Adrenal gland (tissue), 5 donors: ENCODE measurements at regions not wholly inside any gene's neighbourhood (a gene's known extent, or its start where the extent isn't known, plus 50 kb on each side); places are given as distances from the start of the nearest gene placed in this dataset.

Source experiments
- POLR2A ChIP-seq, 2 donors: fragments of 450-650 bp; IDR thresholded peaks; one replicate each; pipeline ENCODE4 v1.6.1; 2017; ENCODE audit warnings: antibody characterized with exemption in 2 of 2, mild to moderate bottlenecking in 2 of 2, moderate library complexity in 1 of 2
- TF ChIP-seq, protein P1 (sequence below), 6 experiments: fragments of 450-650 bp in 4 of 6; fragments of 200-600 bp in 2 of 6; sonication (generic) in 1 of 6; IDR thresholded peaks; 1 replicate in 5 of 6; 2 replicates in 1 of 6; pipeline versions ENCODE4 v1.5.1 to v1.8.0; 2016 to 2021; ENCODE audit warnings: antibody characterized with exemption in 6 of 6, mild to moderate bottlenecking in 2 of 6, moderate library complexity in 1 of 6
- donor health status: DM: no; HTN: no; CAD: no.

DNA sequence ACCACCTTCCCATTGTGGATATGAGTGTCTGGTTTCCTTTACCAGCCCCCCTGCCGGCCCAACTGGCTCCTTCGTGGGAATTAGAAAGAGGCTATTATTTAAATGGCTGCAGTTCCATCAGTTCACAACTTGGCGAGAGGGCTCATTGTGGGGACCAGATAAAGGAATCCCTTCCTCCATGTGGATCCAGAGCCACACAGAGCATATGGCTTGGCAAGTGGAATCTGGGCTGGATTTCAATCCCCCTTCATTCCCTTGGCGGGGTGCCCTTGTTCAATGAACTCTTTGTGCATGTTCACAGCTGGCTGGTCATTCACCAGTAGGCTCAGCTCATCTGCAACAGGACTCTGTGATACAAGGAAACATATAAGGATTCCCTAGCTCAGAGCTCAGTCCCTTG, 140.6 kb downstream of the OPN5 start:
- TF ChIP-seq, protein P1, sequence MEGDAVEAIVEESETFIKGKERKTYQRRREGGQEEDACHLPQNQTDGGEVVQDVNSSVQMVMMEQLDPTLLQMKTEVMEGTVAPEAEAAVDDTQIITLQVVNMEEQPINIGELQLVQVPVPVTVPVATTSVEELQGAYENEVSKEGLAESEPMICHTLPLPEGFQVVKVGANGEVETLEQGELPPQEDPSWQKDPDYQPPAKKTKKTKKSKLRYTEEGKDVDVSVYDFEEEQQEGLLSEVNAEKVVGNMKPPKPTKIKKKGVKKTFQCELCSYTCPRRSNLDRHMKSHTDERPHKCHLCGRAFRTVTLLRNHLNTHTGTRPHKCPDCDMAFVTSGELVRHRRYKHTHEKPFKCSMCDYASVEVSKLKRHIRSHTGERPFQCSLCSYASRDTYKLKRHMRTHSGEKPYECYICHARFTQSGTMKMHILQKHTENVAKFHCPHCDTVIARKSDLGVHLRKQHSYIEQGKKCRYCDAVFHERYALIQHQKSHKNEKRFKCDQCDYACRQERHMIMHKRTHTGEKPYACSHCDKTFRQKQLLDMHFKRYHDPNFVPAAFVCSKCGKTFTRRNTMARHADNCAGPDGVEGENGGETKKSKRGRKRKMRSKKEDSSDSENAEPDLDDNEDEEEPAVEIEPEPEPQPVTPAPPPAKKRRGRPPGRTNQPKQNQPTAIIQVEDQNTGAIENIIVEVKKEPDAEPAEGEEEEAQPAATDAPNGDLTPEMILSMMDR (IDR thresholded peaks at IDR 0.05): no peak
- no peak for TF ChIP-seq POLR2A (IDR thresholded peaks at IDR 0.05)
